ENCODE measurements at regions not wholly inside any gene's neighbourhood (a gene's known extent, or its start where the extent isn't known, plus 50 kb on each side); places are given as distances from the start of the nearest gene placed in this dataset.
"Not testable (repeated sequence)": the region's sequence is repeated elsewhere in the genome, so short reads cannot be mapped to it uniquely, and the experiment has no call there.

DNA sequence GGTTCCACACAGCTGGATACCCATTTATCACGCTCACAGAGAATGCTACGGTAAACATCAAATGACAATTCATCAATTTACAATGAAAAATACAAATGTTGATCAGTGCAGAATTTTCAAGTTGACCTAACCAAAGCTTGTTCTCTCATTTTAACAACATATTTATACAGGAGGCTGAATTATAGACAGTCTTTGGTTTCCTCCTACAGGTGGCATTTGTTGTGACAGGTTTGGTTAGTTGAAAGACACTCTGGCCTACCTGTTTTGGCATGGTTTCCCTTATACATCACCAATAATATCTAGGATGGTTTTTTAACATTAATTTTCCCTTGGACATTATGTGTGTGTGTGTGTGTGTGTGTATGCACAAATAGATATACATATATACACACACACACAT, 642.5 kb upstream of the MMS22L start:
- DNase-seq = no peak

DNA sequence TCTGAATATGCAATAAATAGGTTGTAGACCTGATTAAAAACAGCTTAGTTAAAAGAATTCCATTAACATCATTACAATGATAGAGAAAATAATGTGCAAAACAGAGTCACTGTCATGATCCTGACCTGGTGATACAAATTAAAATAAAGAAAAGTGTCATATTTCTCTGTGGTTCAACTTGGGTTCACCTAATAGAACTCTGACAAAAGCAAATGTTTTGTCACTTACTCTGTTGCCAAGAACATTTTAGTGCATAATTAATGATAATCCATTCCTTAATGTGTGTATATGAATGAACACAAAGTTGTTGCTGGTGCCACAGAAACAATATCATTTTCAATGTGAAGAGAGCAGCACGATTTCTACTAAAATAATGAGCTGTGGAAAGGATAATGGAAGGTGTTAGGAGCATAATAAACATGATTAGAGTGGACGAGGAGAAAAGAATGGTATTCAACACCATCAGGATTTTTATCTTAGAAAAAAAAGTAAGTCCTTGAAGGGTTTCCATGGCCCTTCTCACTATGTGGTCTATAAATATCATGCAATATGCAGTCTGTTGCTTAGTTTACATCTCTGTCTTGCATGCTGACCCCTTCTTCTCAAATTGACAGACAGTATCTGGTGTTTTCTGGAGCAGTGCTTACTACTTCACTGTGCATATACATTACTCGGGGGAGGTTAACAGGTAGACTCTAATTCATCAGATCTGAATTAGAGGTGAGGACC, 656.6 kb upstream of the MMS22L start:
- DNase-seq = no peak

DNA sequence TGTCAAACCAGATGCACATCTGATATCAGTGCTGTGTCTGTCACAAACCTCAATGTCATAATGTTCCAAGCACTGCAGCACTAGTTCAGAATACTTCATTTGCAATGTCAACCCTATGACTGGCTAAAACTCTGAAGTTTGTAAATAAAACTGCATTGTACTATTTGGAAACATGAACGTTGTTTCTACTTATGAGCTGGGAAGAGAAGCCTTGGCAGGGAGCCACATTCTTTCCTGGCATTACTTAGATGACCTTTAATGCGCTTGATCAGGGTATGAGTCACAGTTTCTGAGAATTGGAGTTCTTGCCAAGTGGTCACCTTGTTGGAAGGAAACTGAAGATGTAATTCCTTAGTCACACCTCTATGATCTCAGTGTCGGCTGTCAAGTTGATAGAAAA, 664.8 kb upstream of the MMS22L start:
- no peak for DNase-seq

DNA sequence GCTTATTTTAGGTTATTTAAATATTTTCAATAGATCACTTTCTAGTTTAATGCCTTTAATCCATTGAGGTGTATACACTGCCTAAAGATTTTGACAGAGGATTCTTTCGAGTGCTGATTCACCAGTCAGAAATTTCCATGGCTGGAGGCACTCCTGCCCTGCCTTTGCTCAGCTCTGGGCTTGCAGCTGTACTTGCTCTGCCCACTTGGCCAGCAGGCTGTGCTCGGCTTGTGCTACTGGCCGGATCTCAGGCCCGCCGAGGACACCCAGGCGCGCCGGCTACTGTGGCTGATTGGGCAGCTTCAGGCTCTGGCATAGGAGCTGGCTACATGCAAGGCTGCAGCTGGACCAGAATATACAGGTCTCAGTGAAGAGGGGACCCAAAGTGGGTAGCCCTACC, 675.1 kb upstream of the MMS22L start:
- no peak for DNase-seq

DNA sequence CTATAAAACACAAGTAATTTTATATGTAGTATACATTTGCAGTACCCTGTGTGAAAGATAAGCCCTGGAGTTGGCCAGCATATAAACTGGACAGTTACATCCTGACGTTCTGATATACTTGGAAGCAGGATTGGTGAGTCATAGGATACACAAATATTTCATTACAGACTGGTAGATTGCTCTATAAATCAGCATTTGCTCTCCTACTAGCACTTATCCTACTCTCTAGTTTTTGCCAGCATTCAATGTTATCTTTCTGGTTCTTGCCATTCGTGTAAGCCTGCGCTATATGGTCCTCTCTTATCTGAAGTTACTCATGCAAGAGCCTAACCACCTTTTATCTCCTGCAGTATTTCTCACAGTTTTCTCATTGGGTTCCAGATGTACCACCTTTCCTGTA, 680.2 kb upstream of the MMS22L start:
- DNase-seq = no peak

DNA sequence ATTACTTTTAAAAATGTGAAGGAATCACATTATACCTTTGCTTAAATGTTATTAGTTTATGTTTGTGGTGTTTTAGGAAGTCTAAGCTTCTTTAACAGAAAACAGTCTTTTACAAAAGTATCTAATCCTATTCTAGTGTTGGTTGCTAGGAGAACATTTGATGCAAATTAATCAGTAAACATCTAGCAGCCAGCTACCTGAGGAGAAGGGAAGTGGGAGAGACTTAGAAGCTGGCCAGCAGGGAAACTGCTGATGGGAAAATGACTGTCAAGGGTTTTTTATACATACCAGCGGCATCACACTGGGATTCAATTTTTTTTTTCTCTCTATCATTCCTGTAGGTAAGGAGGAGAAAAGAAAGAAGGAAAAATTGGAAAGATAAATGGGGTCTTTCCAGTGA, 686.0 kb upstream of the MMS22L start:
- no peak for DNase-seq

DNA sequence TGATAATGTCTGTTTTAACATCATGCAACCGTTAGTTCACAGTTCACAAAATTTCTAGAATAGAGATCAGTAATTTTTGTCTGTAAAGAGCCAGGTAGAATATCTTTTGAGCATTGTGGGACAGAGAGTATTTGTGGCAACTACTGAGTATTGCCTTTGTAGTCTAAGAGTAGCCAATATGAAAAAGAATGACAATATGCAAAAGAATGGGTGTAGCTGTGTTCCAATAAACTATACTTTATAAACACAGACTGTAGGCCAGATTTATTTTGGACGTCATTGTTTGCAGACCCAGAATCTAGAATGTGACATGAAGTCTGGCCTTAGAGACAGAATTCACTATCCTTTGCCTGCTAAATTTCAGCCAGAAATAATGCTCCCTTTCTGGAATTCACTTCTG, 694.1 kb upstream of the MMS22L start:
- no peak for DNase-seq

DNA sequence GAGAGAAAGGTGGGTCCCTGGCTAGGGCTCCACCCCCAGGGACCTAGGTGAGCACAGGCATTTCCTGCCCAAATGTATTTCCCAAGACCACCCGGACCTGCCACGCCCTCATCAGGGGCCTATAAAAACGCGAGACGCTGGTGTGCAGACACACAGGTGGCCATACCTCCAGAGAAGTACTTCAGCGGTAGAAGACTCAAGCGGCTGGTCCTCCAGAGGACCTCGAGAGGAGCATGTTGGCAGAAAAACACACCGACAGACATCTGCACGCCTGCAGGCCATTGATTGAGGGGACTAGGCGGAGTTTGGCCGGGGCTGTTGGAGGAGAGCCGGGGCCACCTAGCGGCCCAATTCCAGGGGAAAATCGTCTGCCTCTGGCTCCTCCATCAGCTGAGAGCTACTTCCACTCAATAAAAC, 695.8 kb upstream of the MMS22L start:
- no peak for DNase-seq

DNA sequence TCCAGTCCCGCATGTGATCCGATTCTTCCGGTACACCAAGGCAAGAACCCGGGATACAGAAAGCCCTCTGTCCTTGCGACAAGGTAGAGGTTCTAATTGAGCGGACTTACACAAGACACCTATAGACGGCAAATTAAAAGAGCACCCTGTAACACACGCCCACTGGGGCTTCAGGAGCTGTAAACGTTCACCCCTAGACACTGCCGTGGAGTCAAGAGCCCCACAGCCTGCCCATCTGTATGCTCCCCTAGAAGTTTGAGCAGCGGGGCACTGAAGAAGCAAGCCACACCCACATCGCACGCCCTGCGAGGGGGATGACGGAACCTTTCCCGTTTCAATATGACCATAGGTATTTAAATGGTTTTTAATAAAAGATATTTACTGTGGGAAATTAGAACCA, 696.3 kb upstream of the MMS22L start:
- DNase-seq = not testable (repeated sequence)

DNA sequence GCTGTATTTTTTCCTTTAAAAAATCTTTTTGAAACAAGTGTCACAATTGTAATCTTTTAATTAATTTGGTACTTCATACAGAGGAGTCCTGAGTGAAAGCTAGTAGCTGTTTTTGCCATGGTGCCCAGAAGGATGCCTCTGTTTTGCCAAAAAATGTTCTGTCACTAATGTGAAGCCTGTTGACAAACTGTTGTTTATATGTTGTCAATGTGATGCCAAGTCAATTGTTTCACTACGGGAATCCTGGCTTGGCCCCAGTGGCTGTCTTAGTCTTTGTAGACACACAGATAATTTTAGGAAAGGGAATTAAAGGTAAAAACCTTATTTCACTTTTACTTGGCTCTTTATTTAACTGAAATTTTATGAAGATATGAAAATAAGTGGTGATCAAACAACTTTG, 706.4 kb upstream of the MMS22L start:
- no peak for DNase-seq

DNA sequence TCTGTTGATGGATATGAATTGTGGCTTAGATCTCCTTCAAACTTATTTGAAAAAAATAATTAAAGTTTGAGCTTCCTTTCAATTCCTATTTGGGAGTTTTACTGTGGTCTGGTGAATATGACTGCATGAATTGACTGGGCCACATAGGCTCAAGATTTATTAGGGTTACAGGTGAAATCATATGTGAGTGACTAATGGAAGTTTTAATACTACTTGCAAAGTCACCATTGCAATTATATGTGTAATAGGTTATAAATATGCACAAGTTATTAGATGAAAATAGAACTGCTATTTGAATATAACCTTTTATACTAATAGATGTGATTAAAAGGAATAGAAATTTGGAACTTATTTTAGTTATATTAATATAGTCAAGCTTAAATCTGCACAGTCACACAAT, 712.1 kb upstream of the MMS22L start:
- no peak for DNase-seq

DNA sequence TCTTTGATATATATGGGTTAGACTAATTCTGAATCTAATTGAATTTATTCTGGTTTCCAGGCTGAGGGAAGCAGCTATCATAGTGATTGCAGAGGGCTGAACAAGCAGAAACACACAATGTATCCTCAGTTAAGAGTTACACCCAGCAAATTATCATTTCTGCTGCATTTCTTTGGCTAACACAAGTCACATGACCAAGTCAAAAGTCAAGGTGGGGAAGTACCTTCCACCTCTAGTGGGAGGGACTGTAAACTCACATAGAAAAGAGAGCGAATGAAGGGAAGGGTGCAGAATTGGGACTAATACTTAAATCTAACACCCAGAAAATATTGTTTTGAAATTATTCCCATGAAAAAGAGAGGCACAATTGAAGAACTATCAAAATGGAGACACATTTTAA, 719.7 kb upstream of the MMS22L start:
- no peak for DNase-seq

DNA sequence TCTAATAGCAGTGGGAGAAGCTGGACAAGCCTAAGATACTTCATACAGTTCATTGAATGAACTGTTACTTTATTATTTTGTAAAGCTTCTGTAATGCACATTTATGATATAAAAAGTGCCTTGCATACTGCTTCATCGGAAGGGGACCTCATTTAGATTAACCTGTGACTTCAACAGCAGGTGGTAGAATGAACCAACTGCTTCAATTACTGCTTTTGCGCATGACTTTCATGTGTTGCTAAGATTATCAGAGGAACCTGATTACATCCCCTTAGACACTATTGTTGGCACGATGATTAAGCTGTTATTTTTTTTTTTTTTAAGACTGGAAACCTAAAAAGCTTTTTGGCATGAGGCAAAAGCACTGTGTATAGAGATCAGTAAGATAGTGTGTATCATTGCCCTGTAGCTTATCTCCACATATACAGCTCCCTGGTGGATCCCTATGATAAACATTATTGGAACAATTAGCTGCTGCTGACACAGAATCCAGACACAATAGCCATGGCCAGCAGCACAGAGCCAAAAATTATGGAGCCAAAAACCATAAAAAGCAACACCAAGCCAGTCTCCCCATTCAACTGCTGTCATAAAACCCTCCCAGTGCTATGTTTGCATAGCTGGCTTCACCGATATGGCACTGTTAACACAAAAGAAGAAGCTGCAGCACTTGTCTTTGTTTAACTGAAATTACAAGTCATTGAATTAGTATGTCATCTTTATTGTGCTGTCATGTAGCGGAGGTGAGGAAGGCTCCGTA, 731.6 kb upstream of the MMS22L start:
- DNase-seq = no peak

DNA sequence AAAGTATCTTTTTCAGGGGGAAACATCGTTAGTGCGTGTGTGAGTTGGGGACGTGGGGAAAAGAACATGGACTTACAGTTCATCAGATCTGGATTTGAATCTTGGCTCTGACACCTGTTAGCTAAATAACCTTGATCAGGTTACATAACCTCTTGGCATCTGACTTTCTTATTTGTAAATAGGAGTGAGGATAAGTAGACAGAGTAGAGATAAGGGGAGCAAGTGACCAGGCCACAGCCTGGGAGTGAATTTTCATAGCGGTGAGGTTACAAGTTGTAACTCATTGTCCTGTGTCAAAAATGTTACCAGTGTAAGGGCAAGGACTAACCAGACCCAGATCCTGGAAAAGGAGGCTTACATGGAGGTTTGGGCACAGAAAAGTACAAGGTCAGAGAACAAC, 733.5 kb upstream of the MMS22L start:
- DNase-seq = no peak

DNA sequence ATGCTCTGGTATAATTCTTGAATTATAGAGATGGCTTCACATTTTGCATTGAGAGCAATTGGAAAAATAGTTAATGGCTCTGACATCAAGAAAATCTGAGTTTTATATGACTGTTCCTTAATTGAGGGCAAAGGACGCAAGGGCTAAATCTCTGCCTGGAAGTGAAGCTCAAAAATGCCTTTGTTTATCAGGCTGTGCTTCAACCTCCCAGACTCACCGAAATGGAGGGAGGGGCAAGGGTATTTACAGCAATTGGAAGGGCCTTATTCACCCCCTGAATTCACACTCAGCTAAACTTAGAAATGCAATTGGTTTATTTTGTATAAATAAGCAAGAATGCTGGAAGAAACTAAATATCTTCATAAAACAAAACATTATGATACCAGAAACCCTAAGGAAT, 737.2 kb upstream of the MMS22L start:
- no peak for DNase-seq

DNA sequence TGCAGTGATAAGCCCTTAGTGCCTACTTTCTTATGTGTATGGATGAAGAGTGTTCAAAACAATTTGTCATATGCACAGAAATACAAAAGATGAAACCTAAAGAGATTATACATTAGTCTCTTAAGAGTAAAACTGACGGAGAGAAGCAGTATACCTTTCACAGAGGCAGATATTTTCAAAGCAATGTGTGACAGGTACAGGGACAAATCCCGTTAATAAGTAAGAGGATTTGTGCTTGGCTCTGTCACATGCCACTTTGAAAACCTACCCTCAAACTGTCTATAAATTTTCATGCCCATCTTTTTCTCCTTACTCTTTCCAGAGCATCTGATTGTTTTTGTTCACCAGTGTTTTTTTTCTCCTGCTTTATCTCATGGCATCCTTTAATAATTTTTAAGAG, 741.3 kb upstream of the MMS22L start:
- no peak for DNase-seq

DNA sequence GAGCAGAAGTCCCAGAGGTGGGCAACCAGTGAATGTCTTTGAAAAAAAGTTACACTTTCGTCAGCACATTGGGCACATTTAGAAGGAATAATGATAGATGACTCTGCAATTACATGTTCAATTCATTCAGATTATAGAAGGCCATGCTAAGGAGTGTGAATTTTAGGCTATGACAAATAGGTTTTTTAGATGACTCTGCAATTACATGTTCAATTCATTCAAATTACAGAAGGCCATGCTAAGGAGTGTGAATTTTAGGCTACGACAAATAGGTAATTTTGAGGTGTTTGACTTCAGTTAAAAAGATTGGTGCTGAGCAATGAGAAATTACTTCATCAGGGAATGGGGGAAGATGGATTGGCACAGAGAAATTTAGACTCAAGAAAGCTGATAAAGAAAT, 744.9 kb upstream of the MMS22L start:
- DNase-seq = no peak

DNA sequence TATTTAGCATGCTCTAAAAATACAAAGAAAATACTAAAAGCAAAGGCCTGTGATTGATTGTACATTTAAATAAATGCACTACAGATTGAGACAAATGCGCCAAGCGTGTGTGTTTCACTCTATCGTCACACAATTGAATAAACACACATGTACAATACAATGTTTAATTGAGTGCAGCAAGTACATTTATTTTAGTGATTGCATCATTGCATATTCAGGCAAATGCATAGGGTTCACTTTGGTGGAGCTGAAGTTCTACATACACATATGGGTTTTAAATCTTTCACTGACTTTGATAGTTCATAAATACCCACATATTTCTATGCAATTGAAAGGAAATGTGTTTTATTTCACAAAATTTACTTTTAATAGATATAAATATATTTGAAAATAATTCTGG, 750.6 kb upstream of the MMS22L start:
- DNase-seq = no peak

DNA sequence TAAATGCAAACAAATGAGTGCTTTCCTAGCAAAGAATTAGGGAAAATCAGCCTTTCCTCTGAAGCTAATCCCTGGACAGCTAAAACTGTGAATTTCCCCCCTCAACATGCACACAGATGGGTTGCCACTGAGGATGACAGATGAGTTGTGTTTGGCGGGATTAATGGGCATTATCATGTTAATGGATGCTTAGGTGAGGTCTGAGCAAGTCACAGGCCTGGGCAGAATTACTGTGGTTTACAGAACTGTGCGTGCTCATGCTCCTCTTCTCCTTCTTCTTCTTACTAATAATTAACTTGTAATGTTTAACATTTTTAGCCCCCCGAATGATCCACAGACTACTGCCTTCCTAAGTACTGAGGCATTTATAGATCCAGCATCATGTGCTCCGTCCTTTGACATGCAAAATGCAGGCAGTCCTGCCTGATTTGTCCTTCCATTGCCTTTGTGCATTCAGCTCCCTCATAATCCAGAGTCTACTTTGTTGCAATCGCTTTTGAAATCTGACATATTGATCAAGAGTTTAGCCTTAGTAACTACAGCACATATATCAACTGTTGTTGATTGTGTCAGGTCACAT, 753.4 kb upstream of the MMS22L start:
- no peak for DNase-seq

DNA sequence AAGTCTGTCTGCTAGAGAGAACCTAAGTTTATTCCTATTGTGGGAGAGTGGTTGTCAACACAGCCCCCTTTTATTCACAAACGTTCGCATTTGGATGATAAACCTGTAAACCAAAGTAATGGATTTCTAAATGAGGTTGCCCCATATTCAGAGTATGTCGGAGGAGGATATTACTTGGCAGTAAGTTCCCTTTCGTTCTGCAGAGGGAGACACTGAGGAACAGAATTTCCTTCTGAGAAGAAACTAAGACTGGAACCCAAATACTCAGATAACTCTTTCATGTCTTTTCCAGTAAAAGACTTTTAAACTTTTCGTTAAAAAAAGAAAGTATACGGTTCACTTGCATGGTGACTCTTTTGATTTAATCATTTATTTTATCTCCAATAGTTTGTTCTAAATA, 754.6 kb upstream of the MMS22L start:
- no peak for DNase-seq

DNA sequence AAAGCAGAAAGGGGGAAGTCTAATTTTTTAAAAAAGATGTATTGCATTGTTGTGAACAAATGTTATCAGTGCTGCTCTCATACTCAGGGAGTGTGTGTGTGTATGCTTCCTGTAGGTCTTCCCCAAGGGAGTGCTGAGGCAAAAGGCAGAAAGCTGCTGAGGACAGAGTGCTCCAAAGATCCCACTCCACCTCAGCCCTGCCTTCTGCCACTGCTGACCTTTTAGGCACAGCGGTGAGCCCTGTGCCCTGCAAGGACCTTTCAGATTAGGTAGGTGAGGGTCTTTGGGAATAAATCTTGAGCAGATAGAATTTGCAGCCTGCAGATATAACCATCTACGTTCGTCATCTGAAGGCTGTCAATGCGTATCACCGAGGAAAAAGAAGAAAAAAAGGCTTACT, 756.4 kb upstream of the MMS22L start:
- DNase-seq = no peak

DNA sequence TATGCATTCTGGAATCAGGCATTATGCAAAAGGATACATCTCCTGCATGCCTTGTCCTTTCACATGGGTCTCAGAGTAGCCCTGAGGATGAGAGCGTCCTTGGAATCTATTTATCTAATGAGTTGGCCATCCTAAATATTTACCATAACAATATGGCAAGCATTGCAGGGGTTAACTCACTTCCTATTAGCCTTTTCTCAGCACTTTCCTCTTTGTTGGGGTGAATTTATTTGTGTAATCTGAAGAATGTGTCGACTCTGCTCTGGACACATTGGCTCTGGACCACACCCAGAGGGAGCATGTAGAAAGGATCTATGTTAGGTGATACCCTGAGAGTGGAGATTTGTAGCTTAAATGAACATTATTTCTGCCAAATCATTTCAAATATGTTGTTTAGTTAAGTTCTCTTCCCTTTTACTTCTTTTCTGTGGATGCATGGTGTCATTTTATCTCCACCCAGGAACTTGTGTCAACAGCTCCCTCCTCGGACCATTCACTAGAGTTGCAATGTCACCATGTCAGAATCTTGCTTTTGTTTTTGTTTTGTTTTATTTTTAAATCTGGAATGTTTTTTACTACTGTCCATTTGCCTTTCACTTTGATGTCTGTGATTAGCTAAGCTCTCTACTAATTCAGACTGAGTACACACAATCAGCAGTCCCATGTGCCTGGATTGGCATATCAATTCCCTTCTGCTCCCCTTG, 757.0 kb upstream of the MMS22L start:
- DNase-seq = no peak

DNA sequence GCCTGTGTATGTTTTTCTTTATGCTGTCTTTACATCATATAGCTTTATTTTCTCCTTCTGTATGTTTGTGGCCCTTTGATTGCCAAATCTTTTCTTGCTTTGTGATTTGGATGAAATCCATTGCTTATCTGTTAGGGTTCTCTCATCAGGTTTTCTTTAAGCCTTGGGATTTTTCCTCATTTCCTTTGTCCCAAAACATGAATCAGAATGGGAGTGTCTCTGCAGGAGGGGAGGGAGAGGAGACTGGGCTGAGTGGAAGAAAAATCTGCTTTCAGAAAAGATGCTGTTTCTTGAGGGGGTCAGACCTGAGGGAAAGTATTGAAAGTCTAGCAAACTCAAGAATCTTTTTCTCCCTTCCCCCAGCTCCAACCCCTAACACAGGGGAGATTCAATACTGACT, 758.0 kb upstream of the MMS22L start:
- no peak for DNase-seq

DNA sequence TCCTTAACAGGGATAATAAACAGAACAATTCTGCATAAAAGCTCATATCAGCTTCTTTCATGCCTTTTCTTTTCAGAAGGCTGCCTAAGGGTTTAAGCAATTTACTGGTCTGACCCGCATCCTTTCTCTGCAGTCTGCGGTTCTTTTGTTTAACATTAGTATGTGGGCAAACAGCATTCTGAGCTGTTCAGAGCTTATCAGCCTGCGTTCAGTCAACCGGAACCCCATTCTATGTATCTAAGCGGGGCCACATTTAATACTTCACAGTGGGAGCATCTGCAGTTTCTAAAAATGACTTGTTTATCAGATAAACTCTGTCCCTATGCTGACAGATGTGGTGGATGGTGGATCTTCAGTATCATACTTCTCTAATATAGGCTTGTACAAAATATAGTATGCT, 758.9 kb upstream of the MMS22L start:
- no peak for DNase-seq
